Loucy (cell line): ENCODE measurements at regions not wholly inside any gene's neighbourhood (a gene's known extent, or its start where the extent isn't known, plus 50 kb on each side); places are given as distances from the start of the nearest gene placed in this dataset.

ENCODE experiments used
- EZH2phosphoT487 ChIP-seq: fragments of 200-600 bp; IDR thresholded peaks from 2 replicates; pipeline ENCODE4 v1.6.1; 2018; ENCODE audit warnings: antibody characterized with exemption, mild to moderate bottlenecking, moderate library complexity, borderline replicate concordance
- TF ChIP-seq, protein P1 (sequence below): fragments of 200-600 bp; sonication (generic); conservative IDR thresholded peaks from 2 replicates; pipeline ENCODE4 v1.5.1; 2014; ENCODE audit warnings: mild to moderate bottlenecking, antibody characterized with exemption, low read length

DNA sequence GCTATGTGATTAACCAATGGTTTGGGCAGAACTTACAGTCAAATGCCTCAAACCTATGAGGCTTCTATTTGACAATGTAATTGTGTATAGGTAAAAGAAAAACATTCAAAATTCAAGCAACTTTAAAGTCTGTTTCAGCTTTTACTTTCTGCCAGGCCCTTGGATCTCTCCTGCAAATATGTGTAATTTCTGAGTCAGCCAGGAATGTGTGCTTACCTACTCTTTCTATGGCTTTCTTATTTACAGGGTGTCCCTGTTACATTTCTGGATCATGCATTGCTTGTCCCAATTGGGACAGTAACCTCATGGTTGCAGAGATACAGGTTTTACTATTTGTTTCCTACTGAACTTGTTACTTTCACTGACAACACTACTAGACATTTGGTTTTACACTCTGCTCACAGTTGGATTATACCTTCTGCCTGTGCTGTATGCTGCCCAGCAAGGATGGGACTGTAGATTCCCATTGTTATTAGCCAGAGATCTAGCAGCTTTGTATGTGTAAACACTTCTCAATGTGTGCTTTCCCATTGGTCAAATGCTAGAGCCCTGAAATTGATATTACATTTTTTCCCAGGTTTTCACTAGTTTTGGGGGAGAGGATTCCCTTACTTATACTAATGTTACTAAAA lies 355.3 kb downstream of the ARL4A start:
- TF ChIP-seq, protein P1, sequence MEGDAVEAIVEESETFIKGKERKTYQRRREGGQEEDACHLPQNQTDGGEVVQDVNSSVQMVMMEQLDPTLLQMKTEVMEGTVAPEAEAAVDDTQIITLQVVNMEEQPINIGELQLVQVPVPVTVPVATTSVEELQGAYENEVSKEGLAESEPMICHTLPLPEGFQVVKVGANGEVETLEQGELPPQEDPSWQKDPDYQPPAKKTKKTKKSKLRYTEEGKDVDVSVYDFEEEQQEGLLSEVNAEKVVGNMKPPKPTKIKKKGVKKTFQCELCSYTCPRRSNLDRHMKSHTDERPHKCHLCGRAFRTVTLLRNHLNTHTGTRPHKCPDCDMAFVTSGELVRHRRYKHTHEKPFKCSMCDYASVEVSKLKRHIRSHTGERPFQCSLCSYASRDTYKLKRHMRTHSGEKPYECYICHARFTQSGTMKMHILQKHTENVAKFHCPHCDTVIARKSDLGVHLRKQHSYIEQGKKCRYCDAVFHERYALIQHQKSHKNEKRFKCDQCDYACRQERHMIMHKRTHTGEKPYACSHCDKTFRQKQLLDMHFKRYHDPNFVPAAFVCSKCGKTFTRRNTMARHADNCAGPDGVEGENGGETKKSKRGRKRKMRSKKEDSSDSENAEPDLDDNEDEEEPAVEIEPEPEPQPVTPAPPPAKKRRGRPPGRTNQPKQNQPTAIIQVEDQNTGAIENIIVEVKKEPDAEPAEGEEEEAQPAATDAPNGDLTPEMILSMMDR, result no peak
- TF ChIP-seq EZH2phosphoT487, result no peak
